ENCODE measurements at regions not wholly inside any gene's neighbourhood (a gene's known extent, or its start where the extent isn't known, plus 50 kb on each side); places are given as distances from the start of the nearest gene placed in this dataset.

DNA sequence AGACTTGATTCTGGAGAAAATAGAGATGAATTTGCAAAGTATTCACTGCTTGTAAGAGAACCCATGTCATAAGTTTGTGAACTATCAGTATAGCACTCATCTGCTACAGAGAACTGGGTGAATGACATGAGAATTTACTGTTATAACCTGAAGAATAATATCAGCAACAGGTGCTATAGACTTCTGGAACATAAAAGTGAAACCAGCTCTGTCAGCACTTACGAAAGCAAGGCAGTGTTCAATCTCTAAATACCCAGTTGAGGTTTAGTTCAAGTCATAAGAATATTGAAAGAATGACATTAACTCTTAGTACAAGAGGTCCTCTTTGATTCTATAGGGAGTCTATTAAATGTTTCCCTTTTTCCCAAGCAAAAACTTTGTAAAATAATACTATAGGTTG is 232.9 kb upstream of the ANKRD50 start:
- TF ChIP-seq, protein P1, sequence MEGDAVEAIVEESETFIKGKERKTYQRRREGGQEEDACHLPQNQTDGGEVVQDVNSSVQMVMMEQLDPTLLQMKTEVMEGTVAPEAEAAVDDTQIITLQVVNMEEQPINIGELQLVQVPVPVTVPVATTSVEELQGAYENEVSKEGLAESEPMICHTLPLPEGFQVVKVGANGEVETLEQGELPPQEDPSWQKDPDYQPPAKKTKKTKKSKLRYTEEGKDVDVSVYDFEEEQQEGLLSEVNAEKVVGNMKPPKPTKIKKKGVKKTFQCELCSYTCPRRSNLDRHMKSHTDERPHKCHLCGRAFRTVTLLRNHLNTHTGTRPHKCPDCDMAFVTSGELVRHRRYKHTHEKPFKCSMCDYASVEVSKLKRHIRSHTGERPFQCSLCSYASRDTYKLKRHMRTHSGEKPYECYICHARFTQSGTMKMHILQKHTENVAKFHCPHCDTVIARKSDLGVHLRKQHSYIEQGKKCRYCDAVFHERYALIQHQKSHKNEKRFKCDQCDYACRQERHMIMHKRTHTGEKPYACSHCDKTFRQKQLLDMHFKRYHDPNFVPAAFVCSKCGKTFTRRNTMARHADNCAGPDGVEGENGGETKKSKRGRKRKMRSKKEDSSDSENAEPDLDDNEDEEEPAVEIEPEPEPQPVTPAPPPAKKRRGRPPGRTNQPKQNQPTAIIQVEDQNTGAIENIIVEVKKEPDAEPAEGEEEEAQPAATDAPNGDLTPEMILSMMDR (IDR thresholded peaks at IDR 0.05) = no peak
- TF ChIP-seq POLR2A (IDR thresholded peaks at IDR 0.05) = no peak
- no peak overlapping the region for H3K4me3 ChIP-seq
- no peak for DNase-seq
- H3K27me3 ChIP-seq = no peaks in the 10 kb centered on the region
- H3K27ac ChIP-seq = no peak overlapping the region
- intact Hi-C loops (cut with DNase I) = no loop called here
- no peaks in the 10 kb centered on the region for H3K36me3 ChIP-seq
- 61 to 63% methylated on average over 1 of the region's 1 CpG for WGBS, 2 donors
- H3K9me3 ChIP-seq = no peaks in the 10 kb centered on the region
- peaks cover 0 to 13% (median 0%) of the 10 kb centered on the region in 3 donors for H3K4me1 ChIP-seq

DNA sequence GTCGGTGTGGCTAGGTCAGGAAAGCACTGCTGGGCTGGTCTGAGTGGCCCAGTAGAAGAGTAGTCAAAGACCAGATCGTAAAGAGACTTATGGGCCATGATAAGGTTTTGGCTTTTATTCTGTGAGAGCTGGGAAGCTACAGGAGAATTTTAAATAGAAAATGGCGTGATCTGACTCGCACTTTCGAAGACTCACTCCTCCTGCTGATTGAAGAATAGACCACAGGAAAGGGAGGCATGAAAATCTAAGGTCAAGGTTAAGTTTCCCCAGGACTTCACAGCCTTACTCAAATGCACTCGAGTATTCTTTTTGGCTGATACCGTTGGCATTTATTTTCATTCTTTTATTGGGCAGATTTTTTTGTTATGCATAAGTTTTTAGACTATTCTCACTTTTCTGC is 231.4 kb upstream of the ANKRD50 start:
- WGBS, 2 donors = 79 to 81% methylated on average over 7 of the region's 7 CpGs
- TF ChIP-seq POLR2A (IDR thresholded peaks at IDR 0.05) = no peak
- TF ChIP-seq, protein P1 (IDR thresholded peaks at IDR 0.05) = peak in 1 of 6 experiments; percentile 10
- Histone ChIP-seq H3K9me3 (no peaks in the 10 kb centered on the region), H3K36me3 (no peaks in the 10 kb centered on the region), H3K4me1 (peaks cover 0 to 28% (median 0%) of the 10 kb centered on the region in 3 donors), H3K27ac (no peak overlapping the region), H3K27me3 (no peaks in the 10 kb centered on the region), H3K4me3 (no peak overlapping the region)
- intact Hi-C loops (cut with DNase I) = no loop called here
- no peak for DNase-seq

DNA sequence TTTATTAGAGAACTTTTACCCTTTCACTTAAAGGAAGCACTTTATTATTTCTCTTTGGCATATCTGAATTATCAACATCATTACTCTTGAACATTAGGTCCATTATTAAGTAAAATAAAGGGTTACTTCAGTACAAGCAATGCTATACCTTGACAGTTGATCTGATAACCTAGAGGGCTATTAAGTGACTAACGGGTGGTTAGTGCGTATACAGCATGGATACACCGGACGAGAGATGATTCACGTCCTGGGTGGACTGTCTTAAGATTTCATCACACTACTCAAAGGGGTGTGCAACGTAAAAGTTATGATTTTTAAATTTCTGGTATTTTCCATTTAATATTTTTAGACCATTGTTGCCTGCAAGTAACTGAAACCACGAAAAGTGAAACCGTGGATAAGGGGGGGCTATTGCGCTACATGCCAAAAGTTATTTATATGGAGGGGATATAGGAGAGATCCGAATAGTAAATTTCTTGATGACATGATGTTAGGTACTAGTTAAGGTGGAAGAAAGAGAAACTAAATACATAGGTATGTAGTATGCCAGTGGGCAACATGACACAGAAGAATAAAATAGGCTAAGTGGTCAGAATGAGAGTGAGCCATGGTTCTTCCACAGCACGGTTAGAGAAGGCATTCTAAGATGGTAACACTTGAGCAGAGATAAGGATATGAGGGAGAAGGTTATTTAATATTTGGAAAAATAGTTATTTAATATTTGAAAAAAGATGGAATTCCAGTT is 230.8 kb upstream of the ANKRD50 start:
- no peaks in the 10 kb centered on the region for H3K27me3 ChIP-seq
- intact Hi-C loops (cut with DNase I) = no loop called here
- WGBS, 2 donors = 90 to 91% methylated on average over 11 of the region's 11 CpGs
- no peak overlapping the region for H3K27ac ChIP-seq
- TF ChIP-seq POLR2A (IDR thresholded peaks at IDR 0.05) = no peak
- TF ChIP-seq, protein P1 (IDR thresholded peaks at IDR 0.05) = no peak
- H3K4me1 ChIP-seq = peaks cover 0 to 29% (median 0%) of the 10 kb centered on the region in 3 donors
- no peaks in the 10 kb centered on the region for H3K9me3 ChIP-seq
- no peak for DNase-seq
- H3K4me3 ChIP-seq = no peak overlapping the region
- no peaks in the 10 kb centered on the region for H3K36me3 ChIP-seq

DNA sequence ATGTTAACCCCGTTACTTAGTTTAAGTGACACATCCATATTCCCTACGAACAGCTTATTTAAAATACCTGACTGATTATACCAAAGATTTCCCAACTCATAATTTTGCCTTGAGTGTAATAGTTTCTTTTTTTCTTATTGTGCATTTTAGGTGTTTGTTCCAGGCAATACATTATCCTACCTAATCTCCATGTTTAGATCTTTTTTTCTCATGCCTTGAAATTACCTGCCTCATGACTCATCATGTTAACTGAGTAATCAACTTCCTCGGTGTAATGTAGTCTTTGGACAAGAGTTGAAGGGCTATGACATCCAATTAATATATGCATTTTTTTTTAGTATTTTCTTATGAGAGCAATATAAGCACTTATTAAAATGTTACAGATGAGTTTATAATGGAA is 228.7 kb upstream of the ANKRD50 start:
- H3K27ac ChIP-seq = no peak overlapping the region
- no peak for DNase-seq
- H3K4me3 ChIP-seq = no peak overlapping the region
- peaks cover 0 to 36% (median 3%) of the 10 kb centered on the region in 3 donors for H3K4me1 ChIP-seq
- intact Hi-C loops (cut with DNase I) = no loop called here
- H3K9me3 ChIP-seq = no peaks in the 10 kb centered on the region
- no peaks in the 10 kb centered on the region for H3K27me3 ChIP-seq
- no peak for TF ChIP-seq POLR2A (IDR thresholded peaks at IDR 0.05)
- TF ChIP-seq, protein P1 (IDR thresholded peaks at IDR 0.05) = no peak
- no peaks in the 10 kb centered on the region for H3K36me3 ChIP-seq
- 38 to 47% methylated on average over 3 of the region's 3 CpGs for WGBS, 2 donors

DNA sequence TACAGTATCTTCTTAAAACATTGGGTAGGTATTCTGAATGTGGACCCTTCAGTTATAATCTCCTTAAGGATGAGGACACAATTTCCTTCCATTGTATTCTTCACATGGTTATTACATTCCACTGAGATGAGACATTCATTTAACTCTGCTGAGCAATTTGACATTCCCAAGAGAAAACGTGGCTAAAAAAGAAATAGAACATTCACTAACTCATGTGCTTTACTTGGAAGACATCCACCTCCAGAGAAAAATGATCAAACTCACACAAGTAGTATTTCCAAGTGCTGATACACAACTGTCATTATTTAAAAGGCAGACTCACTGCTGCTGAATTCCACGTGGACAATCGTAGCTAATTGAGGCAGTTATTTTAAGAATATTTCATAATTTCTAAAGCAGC is 227.9 kb upstream of the ANKRD50 start:
- no peaks in the 10 kb centered on the region for H3K9me3 ChIP-seq
- WGBS, 2 donors = 7 to 18% methylated on average over 3 of the region's 3 CpGs
- H3K27me3 ChIP-seq = no peaks in the 10 kb centered on the region
- DNase-seq = no peak
- TF ChIP-seq, protein P1 (IDR thresholded peaks at IDR 0.05) = no peak
- TF ChIP-seq POLR2A (IDR thresholded peaks at IDR 0.05) = no peak
- intact Hi-C loops (cut with DNase I) = no loop called here
- peak overlapping the region in 2 of 4 donors; percentile 13 to 48 for H3K27ac ChIP-seq
- peaks cover 0 to 42% (median 5%) of the 10 kb centered on the region in 3 donors for H3K4me1 ChIP-seq
- no peaks in the 10 kb centered on the region for H3K36me3 ChIP-seq
- no peak overlapping the region for H3K4me3 ChIP-seq

All from esophagus squamous epithelium (tissue), 5 donors.